ENCODE measurements at regions not wholly inside any gene's neighbourhood (a gene's known extent, or its start where the extent isn't known, plus 50 kb on each side); places are given as distances from the start of the nearest gene placed in this dataset.
"Not testable (repeated sequence)": the region's sequence is repeated elsewhere in the genome, so short reads cannot be mapped to it uniquely, and the experiment has no call there.

- TF ChIP-seq CTCF (IDR thresholded peaks at IDR 0.05; ENCODE audit: borderline replicate concordance, insufficient read depth, low read depth, low read length), result peak; percentile 23; the same call in 1 of the 2 replicates
- H3K4me3 ChIP-seq (ENCODE audit: low read depth, low read length), result no peak overlapping the region
Measured at GRCh38 chr4:127479031-127479622, 153.6 kb upstream of the INTU start.

GRCh38 chr4:127482049-127482448 lies 150.7 kb upstream of the INTU start:
- no peak overlapping the region for H3K4me3 ChIP-seq (ENCODE audit: low read depth, low read length)
- TF ChIP-seq CTCF (IDR thresholded peaks at IDR 0.05; ENCODE audit: borderline replicate concordance, insufficient read depth, low read depth, low read length), result no peak

GRCh38 chr4:127484117-127484516 lies 148.6 kb upstream of the INTU start:
- no peak overlapping the region for H3K4me3 ChIP-seq (ENCODE audit: low read depth, low read length)
- TF ChIP-seq CTCF (IDR thresholded peaks at IDR 0.05; ENCODE audit: borderline replicate concordance, insufficient read depth, low read depth, low read length), result no peak

- no peak overlapping the region for H3K4me3 ChIP-seq (ENCODE audit: low read depth, low read length)
- TF ChIP-seq CTCF (IDR thresholded peaks at IDR 0.05; ENCODE audit: borderline replicate concordance, insufficient read depth, low read depth, low read length), result no peak
Measured at GRCh38 chr4:127486248-127486647, 146.5 kb upstream of the INTU start.

GRCh38 chr4:127491571-127491970 lies 141.2 kb upstream of the INTU start:
- TF ChIP-seq CTCF (IDR thresholded peaks at IDR 0.05; ENCODE audit: borderline replicate concordance, insufficient read depth, low read depth, low read length), result no peak
- no peak overlapping the region for H3K4me3 ChIP-seq (ENCODE audit: low read depth, low read length)

GRCh38 chr4:127496875-127497274 lies 135.9 kb upstream of the INTU start:
- not testable (repeated sequence) for H3K4me3 ChIP-seq (ENCODE audit: low read depth, low read length)

- no peak overlapping the region for H3K4me3 ChIP-seq (ENCODE audit: low read depth, low read length)
- no peak for TF ChIP-seq CTCF (IDR thresholded peaks at IDR 0.05; ENCODE audit: borderline replicate concordance, insufficient read depth, low read depth, low read length)
Measured at GRCh38 chr4:127498366-127498765, 134.4 kb upstream of the INTU start.

- TF ChIP-seq CTCF (IDR thresholded peaks at IDR 0.05; ENCODE audit: borderline replicate concordance, insufficient read depth, low read depth, low read length), result no peak
- H3K4me3 ChIP-seq (ENCODE audit: low read depth, low read length), result no peak overlapping the region
Measured at GRCh38 chr4:127500242-127500641, 132.5 kb upstream of the INTU start.

Data from GM12875 (cell line).